H1 (cell line): ENCODE measurements at regions not wholly inside any gene's neighbourhood (a gene's known extent, or its start where the extent isn't known, plus 50 kb on each side); places are given as distances from the start of the nearest gene placed in this dataset.

Source experiments
- RFX5 ChIP-seq: IDR thresholded peaks from 2 replicates; pipeline ENCODE4 v1.6.1; 2011; ENCODE audit warnings: low read depth, low read length, improper control_type of control experiment, borderline replicate concordance
- ZNF274 ChIP-seq: IDR thresholded peaks from 2 replicates; pipeline ENCODE4 v1.7.0; 2012; ENCODE audit warnings: low read length, borderline replicate concordance; ENCODE audit errors: extremely low read depth
- TF ChIP-seq, protein P1 (sequence below), 3 experiments: IDR thresholded peaks; 1 replicate in 2 of 3; 2 replicates in 1 of 3; pipeline versions ENCODE4 v1.5.1 to v1.6.1; 2011; ENCODE audit warnings: low read length in 3 of 3, mild to moderate bottlenecking in 3 of 3, inconsistent platforms in 2 of 3, low read depth in 1 of 3, moderate library complexity in 1 of 3; ENCODE audit not compliant: insufficient read depth in 1 of 3; ENCODE audit errors: control extremely low read depth in 1 of 3

GRCh38 chr18:77668219-77668618, 418.6 kb downstream of the GALR1 start:
- TF ChIP-seq, protein P1, sequence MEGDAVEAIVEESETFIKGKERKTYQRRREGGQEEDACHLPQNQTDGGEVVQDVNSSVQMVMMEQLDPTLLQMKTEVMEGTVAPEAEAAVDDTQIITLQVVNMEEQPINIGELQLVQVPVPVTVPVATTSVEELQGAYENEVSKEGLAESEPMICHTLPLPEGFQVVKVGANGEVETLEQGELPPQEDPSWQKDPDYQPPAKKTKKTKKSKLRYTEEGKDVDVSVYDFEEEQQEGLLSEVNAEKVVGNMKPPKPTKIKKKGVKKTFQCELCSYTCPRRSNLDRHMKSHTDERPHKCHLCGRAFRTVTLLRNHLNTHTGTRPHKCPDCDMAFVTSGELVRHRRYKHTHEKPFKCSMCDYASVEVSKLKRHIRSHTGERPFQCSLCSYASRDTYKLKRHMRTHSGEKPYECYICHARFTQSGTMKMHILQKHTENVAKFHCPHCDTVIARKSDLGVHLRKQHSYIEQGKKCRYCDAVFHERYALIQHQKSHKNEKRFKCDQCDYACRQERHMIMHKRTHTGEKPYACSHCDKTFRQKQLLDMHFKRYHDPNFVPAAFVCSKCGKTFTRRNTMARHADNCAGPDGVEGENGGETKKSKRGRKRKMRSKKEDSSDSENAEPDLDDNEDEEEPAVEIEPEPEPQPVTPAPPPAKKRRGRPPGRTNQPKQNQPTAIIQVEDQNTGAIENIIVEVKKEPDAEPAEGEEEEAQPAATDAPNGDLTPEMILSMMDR (IDR thresholded peaks at IDR 0.05; ENCODE audit: control extremely low read depth in 1 of 3, insufficient read depth in 1 of 3, low read depth in 1 of 3, low read length in 3 of 3), result no peak
- no peak for TF ChIP-seq RFX5
- TF ChIP-seq ZNF274, result no peak
